ENCODE measurements at regions not wholly inside any gene's neighbourhood (a gene's known extent, or its start where the extent isn't known, plus 50 kb on each side); places are given as distances from the start of the nearest gene placed in this dataset.

DNA sequence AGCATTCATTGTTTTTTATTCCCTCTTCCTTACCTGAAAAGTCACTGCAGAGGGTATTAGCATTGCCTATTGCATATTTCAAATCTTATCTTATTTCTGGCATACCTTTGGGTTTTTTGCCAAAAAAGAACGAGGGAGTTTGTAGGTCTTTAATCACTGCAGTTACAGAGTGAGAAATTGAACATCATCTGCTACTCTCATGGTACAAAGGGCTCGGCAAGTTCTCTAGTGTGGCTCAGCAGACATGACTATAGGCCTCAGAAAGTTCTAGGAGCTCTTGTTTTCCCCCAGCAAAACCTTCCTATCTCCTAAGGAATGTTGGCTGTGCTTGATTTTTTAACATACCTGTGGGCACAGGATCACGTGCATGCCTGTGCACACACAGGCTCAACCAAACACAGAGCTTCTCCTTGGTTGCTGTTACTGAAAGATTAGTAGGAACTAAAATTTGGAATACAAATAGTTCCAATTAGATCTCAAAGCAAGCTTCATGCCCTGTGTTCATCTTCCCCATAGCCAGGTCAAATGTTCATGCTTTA lies 69.7 kb downstream of the CCDC185 start:
- TF ChIP-seq CTCF (IDR thresholded peaks at IDR 0.05) (no peak), POLR2A (IDR thresholded peaks at IDR 0.05) (no peak)

Measured in thyroid gland (tissue), 4 donors.